ENCODE measurements at regions not wholly inside any gene's neighbourhood (a gene's known extent, or its start where the extent isn't known, plus 50 kb on each side); places are given as distances from the start of the nearest gene placed in this dataset.

GRCh38 chr12:18853570-18854366 lies 115.8 kb downstream of the CAPZA3 start:
- intact Hi-C loops (cut with micrococcal nuclease): no loop called here
- Mint-ChIP-seq H3K27me3 (peaks cover 5% of the 10 kb centered on the region), H3K36me3 (no peaks in the 10 kb centered on the region), H3K4me3 (no peak overlapping the region), H3K27ac (no peak overlapping the region), H3K9me3 (no peaks in the 10 kb centered on the region), H3K4me1 (ENCODE audit: low read depth) (no peaks in the 10 kb centered on the region)
- POLR2A ChIA-PET: no interaction called here
- DNase-seq: no peak
- CTCF ChIA-PET: no interaction called here

GRCh38 chr12:18857656-18858055 lies 119.7 kb downstream of the CAPZA3 start:
- Mint-ChIP-seq H3K36me3 (no peaks in the 10 kb centered on the region), H3K27ac (no peak overlapping the region), H3K27me3 (peaks cover 4% of the 10 kb centered on the region), H3K4me3 (no peak overlapping the region), H3K4me1 (ENCODE audit: low read depth) (no peaks in the 10 kb centered on the region), H3K9me3 (no peaks in the 10 kb centered on the region)
- intact Hi-C loops (cut with micrococcal nuclease): no loop called here
- no peak for DNase-seq
- ChIA-PET POLR2A (no interaction called here), CTCF (interaction anchor here (0.7 to 1.8 kb wide), 2 partner anchors 21 to 366 kb away, joined by 3 to 6 read pairs; no protein-coding TSS in a partner anchor)

- CTCF ChIA-PET: interaction anchor here (1.8 to 3.8 kb wide), 3 partner anchors 10 to 327 kb away, joined by 6 to 29 read pairs (median 7); no protein-coding TSS in a partner anchor
- Mint-ChIP-seq H3K9me3 (no peaks in the 10 kb centered on the region), H3K27ac (no peak overlapping the region), H3K4me3 (no peak overlapping the region), H3K4me1 (ENCODE audit: low read depth) (no peaks in the 10 kb centered on the region), H3K27me3 (peaks cover 5% of the 10 kb centered on the region), H3K36me3 (no peaks in the 10 kb centered on the region)
- POLR2A ChIA-PET: no interaction called here
- no peak for DNase-seq
- intact Hi-C loops (cut with micrococcal nuclease): no loop called here
These were observed 121.5 kb downstream of the CAPZA3 start for GRCh38 chr12:18859400-18859799.

- CTCF ChIA-PET: interaction anchor here (0.7 to 3.8 kb wide), 5 partner anchors 12 to 330 kb away, joined by 3 to 29 read pairs (median 4); no protein-coding TSS in a partner anchor
- POLR2A ChIA-PET: no interaction called here
- intact Hi-C loops (cut with micrococcal nuclease): loop anchor here (1.0 to 2.0 kb wide), 2 partner anchors 325 to 427 kb away; no protein-coding TSS in a partner anchor
These were observed 123.5 kb downstream of the CAPZA3 start for GRCh38 chr12:18861287-18861858.

GRCh38 chr12:18863769-18864500 lies 126.0 kb downstream of the CAPZA3 start:
- ChIA-PET CTCF (no interaction called here), POLR2A (no interaction called here)
- Mint-ChIP-seq H3K4me1 (ENCODE audit: low read depth) (peaks cover 6% of the 10 kb centered on the region), H3K4me3 (no peak overlapping the region), H3K27ac (no peak overlapping the region), H3K27me3 (peaks cover 5% of the 10 kb centered on the region), H3K9me3 (no peaks in the 10 kb centered on the region), H3K36me3 (no peaks in the 10 kb centered on the region)
- no peak for DNase-seq
- intact Hi-C loops (cut with micrococcal nuclease): no loop called here

More at GRCh38 chr12:18861287-18861858, 123.5 kb downstream of the CAPZA3 start:
- Mint-ChIP-seq H3K36me3 (no peaks in the 10 kb centered on the region), H3K4me1 (ENCODE audit: low read depth) (no peaks in the 10 kb centered on the region), H3K9me3 (no peaks in the 10 kb centered on the region), H3K27me3 (peaks cover 7% of the 10 kb centered on the region), H3K4me3 (no peak overlapping the region), H3K27ac (no peak overlapping the region)
- DNase-seq: no peak

- Mint-ChIP-seq H3K4me3 (no peak overlapping the region), H3K9me3 (no peaks in the 10 kb centered on the region)
- intact Hi-C loops (cut with micrococcal nuclease): no loop called here
These were observed 127.1 kb downstream of the CAPZA3 start for GRCh38 chr12:18864900-18865561.

GRCh38 chr12:18868717-18869116 lies 130.8 kb downstream of the CAPZA3 start:
- no peak for DNase-seq
- Mint-ChIP-seq H3K9me3 (no peaks in the 10 kb centered on the region), H3K36me3 (no peaks in the 10 kb centered on the region), H3K4me1 (ENCODE audit: low read depth) (peaks cover 23% of the 10 kb centered on the region), H3K27me3 (peaks cover 1% of the 10 kb centered on the region), H3K4me3 (no peak overlapping the region), H3K27ac (no peak overlapping the region)
- intact Hi-C loops (cut with micrococcal nuclease): loop anchor here (2.0 kb wide), 1 partner anchor 256 kb away; no protein-coding TSS in a partner anchor
- ChIA-PET POLR2A (no interaction called here), CTCF (no interaction called here)

More at GRCh38 chr12:18864900-18865561, 127.1 kb downstream of the CAPZA3 start:
- Mint-ChIP-seq H3K4me1 (ENCODE audit: low read depth) (peaks cover 11% of the 10 kb centered on the region), H3K27ac (no peak overlapping the region), H3K36me3 (no peaks in the 10 kb centered on the region), H3K27me3 (peaks cover 5% of the 10 kb centered on the region)
- no peak for DNase-seq
- CTCF ChIA-PET: no interaction called here
- POLR2A ChIA-PET: no interaction called here

- CTCF ChIA-PET: no interaction called here
- H3K27ac Mint-ChIP-seq: peak overlapping the region; percentile 1
These were observed 134.9 kb downstream of the CAPZA3 start for GRCh38 chr12:18872770-18873169.

GRCh38 chr12:18878676-18879180 lies 140.8 kb downstream of the CAPZA3 start:
- ChIA-PET POLR2A (no interaction called here), CTCF (interaction anchor here (1.0 kb wide), 1 partner anchor 20 kb away, joined by 6 read pairs; no protein-coding TSS in a partner anchor)
- no peaks in the 10 kb centered on the region for H3K36me3 Mint-ChIP-seq
- H3K4me1 Mint-ChIP-seq (ENCODE audit: low read depth): no peaks in the 10 kb centered on the region
- no peak for DNase-seq
- H3K27ac Mint-ChIP-seq: no peak overlapping the region
- no peak overlapping the region for H3K4me3 Mint-ChIP-seq
- peaks cover 6% of the 10 kb centered on the region for H3K27me3 Mint-ChIP-seq
- no peaks in the 10 kb centered on the region for H3K9me3 Mint-ChIP-seq
- intact Hi-C loops (cut with micrococcal nuclease): no loop called here

More at GRCh38 chr12:18872770-18873169, 134.9 kb downstream of the CAPZA3 start:
- H3K4me1 Mint-ChIP-seq (ENCODE audit: low read depth): peaks cover 23% of the 10 kb centered on the region
- peak overlapping the region; percentile 34 for H3K4me3 Mint-ChIP-seq
- H3K36me3 Mint-ChIP-seq: no peaks in the 10 kb centered on the region
- intact Hi-C loops (cut with micrococcal nuclease): loop anchor here (1.0 to 5.0 kb wide), 2 partner anchors 560 to 707 kb away; no protein-coding TSS in a partner anchor
- no peak for DNase-seq
- H3K9me3 Mint-ChIP-seq: no peaks in the 10 kb centered on the region
- H3K27me3 Mint-ChIP-seq: no peaks in the 10 kb centered on the region
- POLR2A ChIA-PET: no interaction called here

- intact Hi-C loops (cut with micrococcal nuclease): no loop called here
- H3K9me3 Mint-ChIP-seq: no peaks in the 10 kb centered on the region
- H3K27me3 Mint-ChIP-seq: peaks cover 6% of the 10 kb centered on the region
- no peak for DNase-seq
- CTCF ChIA-PET: interaction anchor here (1.0 kb wide), 1 partner anchor 304 kb away, joined by 4 read pairs; no protein-coding TSS in a partner anchor
- no peak overlapping the region for H3K27ac Mint-ChIP-seq
- no peaks in the 10 kb centered on the region for H3K4me1 Mint-ChIP-seq (ENCODE audit: low read depth)
- no peak overlapping the region for H3K4me3 Mint-ChIP-seq
- POLR2A ChIA-PET: no interaction called here
- H3K36me3 Mint-ChIP-seq: no peaks in the 10 kb centered on the region
These were observed 144.8 kb downstream of the CAPZA3 start for GRCh38 chr12:18882690-18883089.

GRCh38 chr12:18886962-18887361 lies 149.0 kb downstream of the CAPZA3 start:
- peaks cover 8% of the 10 kb centered on the region for H3K9me3 Mint-ChIP-seq
- POLR2A ChIA-PET: no interaction called here
- no peak for DNase-seq
- no peaks in the 10 kb centered on the region for H3K4me1 Mint-ChIP-seq (ENCODE audit: low read depth)
- peaks cover 6% of the 10 kb centered on the region for H3K27me3 Mint-ChIP-seq
- H3K36me3 Mint-ChIP-seq: no peaks in the 10 kb centered on the region
- intact Hi-C loops (cut with micrococcal nuclease): no loop called here
- H3K27ac Mint-ChIP-seq: no peak overlapping the region
- CTCF ChIA-PET: no interaction called here
- H3K4me3 Mint-ChIP-seq: no peak overlapping the region
